HepG2 (cell line): ENCODE measurements at regions not wholly inside any gene's neighbourhood (a gene's known extent, or its start where the extent isn't known, plus 50 kb on each side); places are given as distances from the start of the nearest gene placed in this dataset.

ENCODE experiments used
- ATAC-seq: fragments of 200-7000 bp; cut with Tn5 transposase; 3 replicates; pipeline ENCODE4 v1.9.1; 2020; ENCODE audit warnings: mild to moderate bottlenecking, moderate library complexity
- BruUV-seq: library from RNA; stranded (reverse); fragments of 400-500 nt; replicated peaks from 2 replicates; lab custom pipeline; 2021; lab: Mats Ljungman, UMichigan
- CTCF ChIA-PET: fragments of 300-600 bp; formaldehyde crosslinking; extraction: SDS; loops from one replicate; lab custom pipeline; 2021; ENCODE audit warnings: low total read pairs, inconsistent platforms, low intra/inter-chr PET ratio; lab: Yijun Ruan, JAX
- POLR2A ChIA-PET: fragments of 350-600 bp; sonication (Branson Sonifier 250); formaldehyde crosslinking; loops from one replicate; lab custom pipeline; 2020; ENCODE audit warnings: antibody characterized with exemption, inconsistent platforms; lab: Yijun Ruan, JAX
- DNase-seq: peaks from one replicate; pipeline ENCODE4 v3.0.0-alpha.2; 2015; ENCODE audit warnings: low spot score
- FAIRE-seq: peaks from 3 replicates; lab custom pipeline; 2011; peaks lifted over from hg19 to GRCh38; lab: Jason Lieb, UNC
- H2AFZ ChIP-seq: one replicate; pipeline ENCODE4 v1.6.1; 2011; ENCODE audit warnings: low read length, inconsistent platforms
- H3K27ac ChIP-seq: fragments of 300-600 bp; 3 replicates; pipeline ENCODE4 v1.8.0; 2011; ENCODE audit warnings: mixed run types, mild to moderate bottlenecking, mixed read lengths, low read length, inconsistent platforms; ENCODE audit not compliant: insufficient read depth; ENCODE audit errors: extremely low read length
- H3K27me3 ChIP-seq, 2 experiments: fragments of 200-600 bp in 1 of 2; 2 replicates in 1 of 2; 3 replicates in 1 of 2; pipeline versions ENCODE4 v1.6.0 to v1.8.0; 2011; ENCODE audit warnings: low read length in 2 of 2, mild to moderate bottlenecking in 2 of 2, moderate library complexity in 2 of 2, inconsistent platforms in 1 of 2; ENCODE audit not compliant: insufficient read depth in 2 of 2, control insufficient read depth in 1 of 2
- H3K36me3 ChIP-seq, 2 experiments: fragments of 200-600 bp in 1 of 2; replicated peaks in 1 of 2; 2 replicates in 1 of 2; 3 replicates in 1 of 2; pipeline versions ENCODE4 v1.5.1 to v1.8.0; 2011; ENCODE audit warnings: low read length in 2 of 2, inconsistent platforms in 1 of 2; ENCODE audit not compliant: insufficient read depth in 2 of 2, control insufficient read depth in 1 of 2
- H3K4me1 ChIP-seq: 2 replicates; pipeline ENCODE4 v1.5.1; 2012; ENCODE audit warnings: low read length, inconsistent platforms; ENCODE audit not compliant: insufficient read depth
- H3K4me2 ChIP-seq: 2 replicates; pipeline ENCODE4 v1.6.0; 2011; ENCODE audit warnings: low read depth, low read length, inconsistent platforms
- H3K4me3 ChIP-seq, 3 experiments: fragments of 200-600 bp in 1 of 3; sonication (generic), shearing (Covaris generic) in 1 of 3; replicated peaks in 1 of 3; 2 replicates each; pipeline ENCODE4 v1.5.1; 2011 to 2016; ENCODE audit warnings: low read length in 3 of 3, inconsistent platforms in 2 of 3, low read depth in 2 of 3, mild to moderate bottlenecking in 2 of 3, control low read depth in 1 of 3, mixed read lengths in 1 of 3; ENCODE audit not compliant: insufficient read depth in 1 of 3
- H3K79me2 ChIP-seq: one replicate; pipeline ENCODE4 v1.6.1; 2011; ENCODE audit warnings: low read length, inconsistent platforms; ENCODE audit not compliant: insufficient read depth
- H3K9ac ChIP-seq: 2 replicates; pipeline ENCODE4 v1.6.0; 2011; ENCODE audit warnings: mild to moderate bottlenecking, low read depth, low read length, inconsistent platforms; ENCODE audit not compliant: insufficient read depth
- H3K9me3 ChIP-seq: 2 replicates; pipeline ENCODE4 v1.5.1; 2012; ENCODE audit warnings: mild to moderate bottlenecking, low read length
- H4K20me1 ChIP-seq: 2 replicates; pipeline ENCODE4 v1.6.0; 2011; ENCODE audit warnings: inconsistent platforms, mild to moderate bottlenecking, low read length, moderate library complexity; ENCODE audit not compliant: insufficient read depth
- KAT2B ChIP-seq: fragments of 150-350 bp; IDR thresholded peaks from 2 replicates; pipeline ENCODE4 v1.6.1; 2014; ENCODE audit warnings: low read depth, low read length, borderline replicate concordance
- NCOR1 ChIP-seq: fragments of 200-600 bp; sonication (generic); IDR thresholded peaks from 2 replicates; pipeline ENCODE4 v1.7.0; 2017; ENCODE audit warnings: antibody characterized with exemption, low read length, borderline replicate concordance
- PITX1 ChIP-seq: sonication (generic); formaldehyde crosslinking; IDR thresholded peaks from 2 replicates; pipeline ENCODE4 v1.5.1; 2020; ENCODE audit warnings: mild to moderate bottlenecking, missing genetic modification reagents
- XRCC5 ChIP-seq: fragments of 200-400 bp; formaldehyde crosslinking; optimal IDR thresholded peaks from 2 replicates; pipeline ENCODE3; 2017; ENCODE audit warnings: mild to moderate bottlenecking, low read length
- ZNF251 ChIP-seq: sonication (generic); formaldehyde crosslinking; IDR thresholded peaks from 2 replicates; pipeline ENCODE4 v1.9.0; 2021; ENCODE audit warnings: mild to moderate bottlenecking, missing genetic modification reagents
- ZNF256 ChIP-seq: sonication (generic); formaldehyde crosslinking; conservative IDR thresholded peaks from 2 replicates; pipeline ENCODE4 v1.4.0; 2020; ENCODE audit warnings: missing genetic modification reagents
- ZNF431 ChIP-seq: sonication (generic); formaldehyde crosslinking; IDR thresholded peaks from 2 replicates; pipeline ENCODE4 v1.9.0; 2022; ENCODE audit warnings: missing genetic modification reagents, low read depth, mild to moderate bottlenecking, borderline replicate concordance
- ZNF558 ChIP-seq: sonication (generic); formaldehyde crosslinking; IDR thresholded peaks from 2 replicates; pipeline ENCODE4 v1.9.0; 2022; ENCODE audit warnings: mild to moderate bottlenecking, missing genetic modification reagents, borderline replicate concordance
- ZNF609 ChIP-seq: sonication (generic); formaldehyde crosslinking; IDR thresholded peaks from 2 replicates; pipeline ENCODE4 v1.4.0; 2020; ENCODE audit warnings: mild to moderate bottlenecking, missing genetic modification reagents, borderline replicate concordance
- WGBS: methylation state at CpG from one replicate; pipeline ENCODE4 v1.1.6; 2017; ENCODE audit warnings: low lambda C conversion rate; 5-methylcytosine and 5-hydroxymethylcytosine counted together
- in situ Hi-C: cut with HindIII; loops from 2 replicates; pipeline ENCODE4 v1.10.0; 2017; ENCODE audit warnings: low pct_unique_long_range_greater_than_20kb; ENCODE audit not compliant: extremely low pct_ligation_motif_present
- intact Hi-C: fragments of 100-400 bp; cut with micrococcal nuclease; formaldehyde crosslinking; loops from one replicate; pipeline ENCODE4 v1.10.0; 2022; ENCODE audit not compliant: unreplicated experiment

GRCh38 chr10:3897156-3897555, 112.1 kb upstream of the KLF6 start:
- DNase-seq, result no peak
- no peaks in the 10 kb centered on the region for H4K20me1 ChIP-seq
- 90% methylated on average over 6 of the region's 6 CpGs for WGBS
- no peak overlapping the region for H3K9ac ChIP-seq
- no peak overlapping the region for H3K4me3 ChIP-seq
- H3K4me2 ChIP-seq, result no peak overlapping the region
- no peak overlapping the region for H2AFZ ChIP-seq
- no peak overlapping the region for H3K27ac ChIP-seq
- no peak for FAIRE-seq
- TF ChIP-seq ZNF431 (no peak), XRCC5 (no peak), KAT2B (no peak), ZNF251 (CRISPR knock-in tag) (no peak)
- no TSS peak for BruUV-seq
- H3K79me2 ChIP-seq, result no peaks in the 10 kb centered on the region
- H3K36me3 ChIP-seq, result no peaks in the 10 kb centered on the region
- H3K27me3 ChIP-seq, result no peaks in the 10 kb centered on the region
- no peak for ATAC-seq
- ChIA-PET POLR2A (no interaction called here), CTCF (no interaction called here)
- intact Hi-C loops, result no loop called here
- in situ Hi-C loops, result no loop called here
- H3K4me1 ChIP-seq, result peaks cover 11% of the 10 kb centered on the region
- no peaks in the 10 kb centered on the region for H3K9me3 ChIP-seq

- TF ChIP-seq PITX1 (CRISPR knock-in tag) (no peak), NCOR1 (no peak), ZNF256 (CRISPR knock-in tag) (no peak), ZNF609 (no peak), ZNF558 (no peak)
- Histone ChIP-seq H4K20me1 (no peaks in the 10 kb centered on the region), H2AFZ (no peak overlapping the region), H3K4me2 (no peak overlapping the region), H3K9me3 (no peaks in the 10 kb centered on the region), H3K36me3 (no peaks in the 10 kb centered on the region), H3K4me1 (peaks cover 13% of the 10 kb centered on the region), H3K4me3 (no peak overlapping the region), H3K27me3 (no peaks in the 10 kb centered on the region), H3K9ac (no peak overlapping the region), H3K27ac (no peak overlapping the region), H3K79me2 (no peaks in the 10 kb centered on the region)
- no TSS peak for BruUV-seq
- no peak for ATAC-seq
- POLR2A ChIA-PET, result interaction anchor here (1.0 kb wide), 1 partner anchor 111 kb away, joined by 5 read pairs; the partner anchor contains the start of gene KLF6
- in situ Hi-C loops, result no loop called here
- intact Hi-C loops, result no loop called here
- FAIRE-seq, result no peak
- 98% methylated on average over 8 of the region's 8 CpGs for whole genome bisulfite sequencing
- no peak for DNase-seq
- CTCF ChIA-PET, result no interaction called here
These were observed 111.2 kb upstream of the KLF6 start for GRCh38 chr10:3896161-3896560.
